Skin epidermis (tissue), 12 donors: ENCODE measurements at regions not wholly inside any gene's neighbourhood (a gene's known extent, or its start where the extent isn't known, plus 50 kb on each side); places are given as distances from the start of the nearest gene placed in this dataset.

Experiments used
- H3K27ac ChIP-seq, 21 experiments: fragments of 200-600 bp; sonication (generic) in 11 of 21; one replicate each; pipeline ENCODE4 v1.5.0; 2020; ENCODE audit warnings: mild to moderate bottlenecking in 3 of 21, inconsistent platforms in 2 of 21, moderate library complexity in 2 of 21
- H3K4me3 ChIP-seq, 7 experiments: fragments of 200-600 bp; sonication (generic) in 2 of 7; one replicate each; pipeline ENCODE4 v1.5.0; 2020; ENCODE audit warnings: inconsistent platforms in 2 of 7, mild to moderate bottlenecking in 2 of 7, moderate library complexity in 1 of 7

DNA sequence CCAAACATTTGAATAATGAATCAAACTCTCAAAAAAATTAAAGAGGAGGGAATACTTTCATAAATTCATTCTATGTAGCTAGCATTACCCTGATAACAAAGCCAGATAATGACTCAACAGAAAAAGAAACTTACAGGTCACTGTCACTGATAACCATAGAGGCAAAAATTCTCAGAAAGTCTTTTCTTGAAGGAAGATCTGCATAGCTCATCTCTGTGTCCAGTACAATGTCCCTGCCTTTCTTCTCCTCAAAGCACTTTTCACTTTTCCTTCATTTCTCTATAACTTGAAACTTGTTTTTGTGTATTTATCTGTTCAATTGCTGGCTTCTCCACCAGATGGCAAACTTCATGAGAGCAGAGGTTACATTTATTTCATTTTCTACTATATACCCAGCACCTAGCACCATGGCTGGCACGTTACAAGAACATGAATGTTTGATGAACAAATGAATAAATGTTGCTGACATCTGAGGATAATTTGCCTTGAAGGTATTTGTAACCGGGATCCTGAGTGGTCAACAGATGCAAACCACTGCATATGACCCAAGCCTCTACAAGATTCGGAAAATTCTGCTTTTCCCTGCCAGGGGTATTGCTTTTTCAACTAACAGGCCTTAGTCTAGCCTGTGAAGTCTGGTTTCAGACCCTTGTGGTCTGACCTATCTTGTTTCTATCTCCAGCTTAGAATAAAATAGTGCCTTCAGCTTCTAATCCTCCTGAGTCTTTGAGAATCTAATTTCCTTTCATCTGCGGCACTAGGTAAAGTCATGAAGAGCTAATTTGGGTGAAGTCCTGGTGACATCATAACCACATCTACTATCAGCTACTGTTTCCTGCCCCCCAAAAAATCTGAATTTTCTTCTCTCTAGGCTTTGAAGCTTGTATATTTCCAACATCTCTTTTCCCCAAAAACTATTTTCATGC, 52.5 kb upstream of the ANTXR2 start:
- H3K27ac ChIP-seq: peak overlapping the region in 8 of 21 experiments; percentile 2 to 65 (median 32)
- no peak overlapping the region for H3K4me3 ChIP-seq

DNA sequence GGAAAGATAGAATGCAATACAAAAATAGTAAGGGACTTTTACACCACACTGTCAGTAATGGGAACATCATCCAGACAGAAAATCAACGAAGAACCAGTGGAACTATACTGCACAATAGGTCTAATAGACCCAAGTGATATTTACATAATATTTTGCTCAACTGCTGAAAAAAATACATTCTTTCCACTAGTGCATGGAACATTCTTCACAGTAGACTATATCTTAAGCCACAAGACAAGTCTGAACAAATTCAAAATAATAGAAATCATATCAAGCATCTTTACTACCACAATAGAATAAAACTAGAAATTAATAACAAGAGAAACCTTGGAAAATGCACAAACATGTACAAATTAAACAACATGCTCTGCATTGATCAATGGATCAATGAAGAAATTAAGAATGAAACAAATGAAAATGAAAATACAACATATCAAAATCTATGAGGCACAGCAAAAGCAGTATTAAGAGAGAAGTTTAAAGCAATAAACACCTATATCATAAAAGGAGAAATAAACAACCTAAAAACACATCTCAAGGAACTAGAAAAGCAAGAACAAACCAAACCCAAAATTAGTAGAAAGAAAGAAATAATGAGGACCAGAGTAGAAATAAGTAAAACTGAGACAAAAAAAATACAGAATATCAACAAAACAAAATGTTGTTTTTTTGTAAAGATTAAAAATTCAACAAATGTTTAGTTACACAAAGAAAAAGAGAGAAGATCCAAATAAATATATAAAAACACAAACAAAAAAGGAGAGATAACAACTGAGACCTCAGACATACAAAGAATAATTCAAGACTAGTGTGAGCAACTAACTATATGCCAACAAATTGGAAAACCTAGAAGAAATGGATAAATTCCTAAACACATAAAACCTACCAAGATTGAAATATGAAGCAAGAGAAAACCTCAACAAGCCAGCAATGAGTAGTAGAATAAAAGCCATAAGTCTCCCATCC, 51.5 kb upstream of the ANTXR2 start:
- H3K27ac ChIP-seq: peak overlapping the region in 2 of 21 experiments; percentile 44 to 65

More for the DNA sequence above, 51.5 kb upstream of the ANTXR2 start:
- H3K4me3 ChIP-seq: no peak overlapping the region
